SU-DHL-6 (cell line): ENCODE measurements at regions not wholly inside any gene's neighbourhood (a gene's known extent, or its start where the extent isn't known, plus 50 kb on each side); places are given as distances from the start of the nearest gene placed in this dataset.

Experiments
- H2AFZ ChIP-seq: fragments of 200-600 bp; sonication (generic); 2 replicates; pipeline ENCODE4 v1.6.1; 2014; ENCODE audit warnings: low read depth, mild to moderate bottlenecking, moderate library complexity, mixed read lengths, antibody characterized with exemption, low read length; ENCODE audit not compliant: severe bottlenecking
- H3F3A ChIP-seq: fragments of 200-600 bp; shearing (Covaris generic); 2 replicates; pipeline ENCODE4 v1.6.0; 2016; ENCODE audit warnings: antibody characterized with exemption, mild to moderate bottlenecking; ENCODE audit not compliant: insufficient read depth
- H3K27ac ChIP-seq: fragments of 200-600 bp; sonication (generic); 2 replicates; pipeline ENCODE4 v1.5.1; 2016; ENCODE audit warnings: low read depth, mild to moderate bottlenecking, low read length, moderate library complexity, mixed read lengths
- H3K27me3 ChIP-seq: fragments of 200-600 bp; sonication (generic), shearing (Covaris generic); 2 replicates; pipeline ENCODE4 v1.6.0; 2014; ENCODE audit warnings: mild to moderate bottlenecking, low read length
- H3K36me3 ChIP-seq: fragments of 200-600 bp; sonication (generic); 2 replicates; pipeline ENCODE4 v1.6.1; 2014; ENCODE audit warnings: mild to moderate bottlenecking, low read length, mixed read lengths
- H3K4me2 ChIP-seq: fragments of 300-600, 200-600 bp; shearing (Covaris generic), sonication (generic); 2 replicates; pipeline ENCODE4 v1.6.0; 2014; ENCODE audit warnings: low read length, low read depth, mild to moderate bottlenecking; ENCODE audit not compliant: poor library complexity, severe bottlenecking
- H3K4me3 ChIP-seq: fragments of 200-600 bp; sonication (generic); 2 replicates; pipeline ENCODE4 v1.5.1; 2014; ENCODE audit warnings: antibody characterized with exemption, low read length, mild to moderate bottlenecking, mixed read lengths; ENCODE audit not compliant: insufficient read depth, poor library complexity, severe bottlenecking
- H3K79me2 ChIP-seq: fragments of 200-600 bp; sonication (generic); 2 replicates; pipeline ENCODE4 v1.6.1; 2014; ENCODE audit warnings: mild to moderate bottlenecking, low read length, moderate library complexity; ENCODE audit not compliant: insufficient read depth
- H3K9ac ChIP-seq: fragments of 200-600 bp; sonication (generic); 2 replicates; pipeline ENCODE4 v1.7.0; 2014; ENCODE audit warnings: mild to moderate bottlenecking, low read length
- H3K9me2 ChIP-seq: fragments of 200-600 bp; sonication (generic); replicated peaks from 2 replicates; pipeline ENCODE4 v1.6.1; 2014; ENCODE audit warnings: low read length; ENCODE audit not compliant: insufficient read depth
- H3K9me3 ChIP-seq: fragments of 200-600 bp; sonication (generic); 2 replicates; pipeline ENCODE4 v1.6.1; 2014; ENCODE audit warnings: low read length, mixed read lengths; ENCODE audit not compliant: insufficient read depth
- H4K20me1 ChIP-seq: fragments of 200-600 bp; sonication (generic); 2 replicates; pipeline ENCODE4 v1.6.1; 2014; ENCODE audit warnings: low read depth, mild to moderate bottlenecking, antibody characterized with exemption, low read length, moderate library complexity, mixed read lengths
- CTCF ChIP-seq: fragments of 200-600 bp; sonication (generic); IDR thresholded peaks from one replicate; pipeline ENCODE4 v1.5.1; 2017; ENCODE audit warnings: antibody characterized with exemption, mild to moderate bottlenecking, low read length, moderate library complexity; ENCODE audit not compliant: insufficient read depth, poor library complexity, severe bottlenecking
- EZH2phosphoT487 ChIP-seq: fragments of 200-600 bp; sonication (generic), shearing (Covaris generic); conservative IDR thresholded peaks from 2 replicates; pipeline ENCODE4 v1.6.1; 2018; ENCODE audit warnings: mild to moderate bottlenecking, antibody characterized with exemption, low read length, moderate library complexity, mixed read lengths

GRCh38 chr1:74856174-74856573, 123.2 kb downstream of the TYW3 start:
- H3F3A ChIP-seq = no peaks in the 10 kb centered on the region
- no peak overlapping the region for H3K9ac ChIP-seq
- H3K27me3 ChIP-seq = no peaks in the 10 kb centered on the region
- H3K9me2 ChIP-seq = no peaks in the 10 kb centered on the region
- H4K20me1 ChIP-seq = no peaks in the 10 kb centered on the region
- no peak for TF ChIP-seq CTCF
- TF ChIP-seq EZH2phosphoT487 = no peak
- no peaks in the 10 kb centered on the region for H3K36me3 ChIP-seq
- no peak overlapping the region for H3K4me2 ChIP-seq
- H3K4me3 ChIP-seq = no peak overlapping the region
- H2AFZ ChIP-seq = no peak overlapping the region
- H3K27ac ChIP-seq = no peak overlapping the region
- no peaks in the 10 kb centered on the region for H3K79me2 ChIP-seq
- H3K9me3 ChIP-seq = no peaks in the 10 kb centered on the region

- Histone ChIP-seq H3K4me3 (no peak overlapping the region), H3K79me2 (no peaks in the 10 kb centered on the region), H4K20me1 (no peaks in the 10 kb centered on the region), H3K9me3 (no peaks in the 10 kb centered on the region), H3K9ac (no peak overlapping the region), H3K9me2 (no peaks in the 10 kb centered on the region), H2AFZ (peak overlapping the region; percentile 78), H3K27ac (no peak overlapping the region), H3K36me3 (no peaks in the 10 kb centered on the region), H3K4me2 (peak overlapping the region; percentile 56), H3K27me3 (no peaks in the 10 kb centered on the region), H3F3A (no peaks in the 10 kb centered on the region)
- TF ChIP-seq CTCF (no peak), EZH2phosphoT487 (no peak)
Observed at GRCh38 chr1:74857676-74858075, 124.7 kb downstream of the TYW3 start.

GRCh38 chr1:74858136-74858535, 125.2 kb downstream of the TYW3 start:
- Histone ChIP-seq H3K79me2 (no peaks in the 10 kb centered on the region), H3K4me2 (peak overlapping the region; percentile 56), H3K27me3 (no peaks in the 10 kb centered on the region), H3K36me3 (no peaks in the 10 kb centered on the region), H4K20me1 (no peaks in the 10 kb centered on the region), H3K4me3 (no peak overlapping the region), H3K27ac (no peak overlapping the region), H3K9ac (no peak overlapping the region), H3K9me2 (no peaks in the 10 kb centered on the region), H3K9me3 (no peaks in the 10 kb centered on the region), H3F3A (no peaks in the 10 kb centered on the region), H2AFZ (peak overlapping the region; percentile 78)
- TF ChIP-seq CTCF (no peak), EZH2phosphoT487 (no peak)
